CD14-positive monocyte (primary cell): ENCODE measurements at regions not wholly inside any gene's neighbourhood (a gene's known extent, or its start where the extent isn't known, plus 50 kb on each side); places are given as distances from the start of the nearest gene placed in this dataset.

Source experiments
- DNase-seq, 3 donors: peaks; one replicate each; pipeline ENCODE4 v3.0.0-alpha.2; 2011 to 2022
- H2AFZ ChIP-seq: 2 replicates; pipeline ENCODE4 v1.6.0; 2012; ENCODE audit warnings: mild to moderate bottlenecking, low read depth, low read length, inconsistent platforms; ENCODE audit not compliant: insufficient read depth, poor library complexity, severe bottlenecking
- H3K27ac ChIP-seq, 2 donors: 1 replicate in 1 of 2; 2 replicates in 1 of 2; pipeline ENCODE4 v1.5.1; 2012 to 2013; ENCODE audit warnings: low read length in 2 of 2, control low read depth in 1 of 2, inconsistent platforms in 1 of 2, low read depth in 1 of 2, mild to moderate bottlenecking in 1 of 2
- H3K27me3 ChIP-seq, 2 donors: one replicate each; pipeline versions ENCODE4 v1.6.0 to v1.6.1; 2011 to 2013; ENCODE audit warnings: low read length in 2 of 2; ENCODE audit not compliant: control insufficient read depth in 2 of 2, insufficient read depth in 2 of 2
- H3K36me3 ChIP-seq, 2 donors: replicated peaks in 1 of 2; 1 replicate in 1 of 2; 2 replicates in 1 of 2; pipeline versions ENCODE4 v1.5.1 to v1.6.1; 2012 to 2013; ENCODE audit warnings: low read length in 2 of 2, control low read depth in 1 of 2, inconsistent platforms in 1 of 2, mild to moderate bottlenecking in 1 of 2; ENCODE audit not compliant: insufficient read depth in 2 of 2, control insufficient read depth in 1 of 2
- H3K4me1 ChIP-seq, 2 donors: 1 replicate in 1 of 2; 2 replicates in 1 of 2; pipeline versions ENCODE4 v1.5.1 to v1.6.1; 2012 to 2013; ENCODE audit warnings: low read length in 2 of 2, control low read depth in 1 of 2, inconsistent platforms in 1 of 2, mild to moderate bottlenecking in 1 of 2, moderate library complexity in 1 of 2; ENCODE audit not compliant: insufficient read depth in 2 of 2, control insufficient read depth in 1 of 2
- H3K4me2 ChIP-seq: replicated peaks from 2 replicates; pipeline ENCODE3; 2012; ENCODE audit warnings: low read length, moderate library complexity, mild to moderate bottlenecking; ENCODE audit not compliant: poor library complexity, severe bottlenecking; ENCODE audit errors: extremely low read depth
- H3K4me3 ChIP-seq, 3 experiments: fragments of 200-600 bp in 1 of 3; sonication (generic) in 1 of 3; replicated peaks in 1 of 3; 1 replicate in 2 of 3; 2 replicates in 1 of 3; pipeline ENCODE4 v1.5.1; 2011 to 2013; ENCODE audit warnings: low read length in 3 of 3, mild to moderate bottlenecking in 3 of 3, control low read depth in 2 of 3, low read depth in 2 of 3, inconsistent platforms in 1 of 3, moderate library complexity in 1 of 3
- H3K79me2 ChIP-seq: 2 replicates; pipeline ENCODE4 v1.6.0; 2012; ENCODE audit warnings: mild to moderate bottlenecking, control low read depth, inconsistent platforms, low read length, moderate library complexity; ENCODE audit not compliant: insufficient read depth
- H3K9ac ChIP-seq: 2 replicates; pipeline ENCODE4 v1.6.0; 2017; ENCODE audit warnings: low read length, mild to moderate bottlenecking; ENCODE audit not compliant: insufficient read depth, poor library complexity, severe bottlenecking
- H3K9me3 ChIP-seq, 2 donors: replicated peaks in 1 of 2; 1 replicate in 1 of 2; 2 replicates in 1 of 2; pipeline versions ENCODE4 v1.5.1 to v1.6.1; 2012 to 2013; ENCODE audit warnings: low read length in 2 of 2, control low read depth in 1 of 2; ENCODE audit not compliant: control insufficient read depth in 1 of 2, insufficient read depth in 1 of 2
- H4K20me1 ChIP-seq: 2 replicates; pipeline ENCODE4 v1.6.0; 2012; ENCODE audit warnings: mild to moderate bottlenecking, low read length, control low read depth, moderate library complexity; ENCODE audit not compliant: insufficient read depth
- H3K27ac Mint-ChIP-seq, 7 donors: one replicate each; pipeline ENCODE4 v1.8.0; 2020; ENCODE audit warnings: mild to moderate bottlenecking in 7 of 7, mixed read lengths in 7 of 7, moderate library complexity in 6 of 7, inconsistent platforms in 2 of 7
- H3K27me3 Mint-ChIP-seq, 3 donors: one replicate each; pipeline ENCODE4 v1.8.0; 2021 to 2022; ENCODE audit warnings: low read depth in 3 of 3, mild to moderate bottlenecking in 3 of 3, mixed read lengths in 3 of 3, moderate library complexity in 3 of 3, inconsistent platforms in 1 of 3
- H3K36me3 Mint-ChIP-seq, 2 donors: one replicate each; pipeline ENCODE4 v1.8.0; 2020; ENCODE audit warnings: mixed read lengths in 2 of 2, inconsistent platforms in 1 of 2, mild to moderate bottlenecking in 1 of 2
- H3K4me1 Mint-ChIP-seq: one replicate; pipeline ENCODE4 v1.8.0; 2020; ENCODE audit warnings: mild to moderate bottlenecking, mixed read lengths
- H3K4me3 Mint-ChIP-seq, 2 donors: one replicate each; pipeline ENCODE4 v1.8.0; 2020; ENCODE audit warnings: mild to moderate bottlenecking in 2 of 2, mixed read lengths in 2 of 2, moderate library complexity in 1 of 2
- H3K9me3 Mint-ChIP-seq, 7 donors: one replicate each; pipeline ENCODE4 v1.8.0; 2020 to 2022; ENCODE audit warnings: mixed read lengths in 7 of 7, mild to moderate bottlenecking in 6 of 7, moderate library complexity in 6 of 7, inconsistent platforms in 2 of 7
- CTCF ChIP-seq: fragments of 200-600 bp; IDR thresholded peaks from one replicate; pipeline ENCODE4 v1.8.0; 2022; ENCODE audit warnings: antibody characterized with exemption, mild to moderate bottlenecking
- WGBS: methylation state at CpG from one replicate; pipeline ENCODE4 v1.1.5; 2013; ENCODE audit warnings: missing lambda C conversion rate; ENCODE audit not compliant: insufficient coverage; 5-methylcytosine and 5-hydroxymethylcytosine counted together
- intact Hi-C, 2 donors: fragments of 100-400 bp; cut with micrococcal nuclease; formaldehyde crosslinking; loops; one replicate each; pipeline versions ENCODE4 v1.15.0 to v1.15.1; 2023

DNA sequence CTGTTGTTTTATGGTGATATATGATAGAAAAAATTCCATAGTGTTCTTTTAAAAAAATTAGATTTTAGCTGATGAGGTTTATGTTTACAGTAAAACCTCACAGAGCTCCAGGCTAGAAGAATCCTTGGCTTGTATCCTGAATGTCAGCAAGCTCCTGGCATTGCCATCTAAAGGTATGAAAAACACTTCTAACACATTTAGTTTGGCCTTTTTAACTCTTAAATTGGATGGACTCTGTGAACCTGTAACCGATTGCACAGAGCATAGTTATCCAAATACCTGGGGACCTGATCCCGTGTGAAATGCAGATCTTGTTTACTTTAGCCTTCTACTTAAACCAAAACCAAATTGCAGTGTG, 241.1 kb upstream of the DCN start:
- Mint-ChIP-seq H3K9me3 (peaks cover 0 to 4% (median 0%) of the 10 kb centered on the region in 7 donors), H3K4me1 (no peaks in the 10 kb centered on the region), H3K27ac (no peak overlapping the region), H3K4me3 (no peak overlapping the region), H3K36me3 (no peaks in the 10 kb centered on the region), H3K27me3 (peaks cover 0 to 2% (median 2%) of the 10 kb centered on the region in 3 donors)
- no peak for DNase-seq
- no peaks in the 10 kb centered on the region for H3K36me3 ChIP-seq
- no CpG with 5 or more reads among the region's 2 CpGs for WGBS
- TF ChIP-seq CTCF = no peak
- H3K9me3 ChIP-seq = no peaks in the 10 kb centered on the region
- no peak overlapping the region for H3K9ac ChIP-seq
- H4K20me1 ChIP-seq = no peaks in the 10 kb centered on the region
- H3K4me3 ChIP-seq = no peak overlapping the region
- H2AFZ ChIP-seq = no peak overlapping the region
- H3K4me1 ChIP-seq = no peaks in the 10 kb centered on the region
- intact Hi-C loops = no loop called here
- no peak overlapping the region for H3K27ac ChIP-seq
- no peaks in the 10 kb centered on the region for H3K79me2 ChIP-seq
- H3K27me3 ChIP-seq = no peaks in the 10 kb centered on the region
- no peak overlapping the region for H3K4me2 ChIP-seq

- no peaks in the 10 kb centered on the region for H4K20me1 ChIP-seq
- no peak overlapping the region for H3K9ac ChIP-seq
- no peak overlapping the region for H3K4me3 Mint-ChIP-seq
- no peak overlapping the region for H3K27ac Mint-ChIP-seq
- no peaks in the 10 kb centered on the region for H3K79me2 ChIP-seq
- no peak for DNase-seq
- no peak overlapping the region for H3K4me2 ChIP-seq
- no peaks in the 10 kb centered on the region for H3K36me3 ChIP-seq
- H3K27me3 ChIP-seq = no peaks in the 10 kb centered on the region
- no peak overlapping the region for H3K27ac ChIP-seq
- H3K9me3 Mint-ChIP-seq = peaks cover 0 to 4% (median 0%) of the 10 kb centered on the region in 7 donors
- WGBS = 84% methylated on average over 4 of the region's 7 CpGs
- peaks cover 0 to 2% (median 2%) of the 10 kb centered on the region in 3 donors for H3K27me3 Mint-ChIP-seq
- H3K36me3 Mint-ChIP-seq = no peaks in the 10 kb centered on the region
- no peaks in the 10 kb centered on the region for H3K4me1 Mint-ChIP-seq
- intact Hi-C loops = no loop called here
- H3K9me3 ChIP-seq = no peaks in the 10 kb centered on the region
- H2AFZ ChIP-seq = no peak overlapping the region
- TF ChIP-seq CTCF = no peak
- no peak overlapping the region for H3K4me3 ChIP-seq
- H3K4me1 ChIP-seq = no peaks in the 10 kb centered on the region
Measured at GRCh38 chr12:91422811-91423692, 240.4 kb upstream of the DCN start.
